ENCODE measurements at regions not wholly inside any gene's neighbourhood (a gene's known extent, or its start where the extent isn't known, plus 50 kb on each side); places are given as distances from the start of the nearest gene placed in this dataset.

GRCh38 chr7:17103984-17104383, 194.5 kb upstream of the AHR start:
- Histone ChIP-seq H3K27ac (ENCODE audit: low read length) (no peak overlapping the region), H3K9me3 (ENCODE audit: low read length) (no peaks in the 10 kb centered on the region), H3K27me3 (ENCODE audit: insufficient read depth, low read depth, low read length) (no peaks in the 10 kb centered on the region), H3K36me3 (ENCODE audit: insufficient read depth, low read length) (no peaks in the 10 kb centered on the region), H4K20me1 (ENCODE audit: insufficient read depth) (no peaks in the 10 kb centered on the region), H3K9me2 (ENCODE audit: insufficient read depth, low read length) (no peaks in the 10 kb centered on the region), H3K4me2 (ENCODE audit: low read length) (no peak overlapping the region), H3F3A (ENCODE audit: insufficient read depth, low read length, poor library complexity, severe bottlenecking) (no peaks in the 10 kb centered on the region), H2AFZ (ENCODE audit: low read depth, low read length) (no peak overlapping the region), H3K4me3 (ENCODE audit: low read length) (no peak overlapping the region), H3K9ac (ENCODE audit: low read length) (no peak overlapping the region), H3K79me2 (replicated peaks; ENCODE audit: insufficient read depth, low read length) (no peaks in the 10 kb centered on the region)
- TF ChIP-seq SMC3 (conservative IDR thresholded peaks at IDR 0.05; ENCODE audit: poor library complexity) (no peak), CTCF (IDR thresholded peaks at IDR 0.05; ENCODE audit: poor library complexity, severe bottlenecking) (no peak), POLR2AphosphoS5 (IDR thresholded peaks at IDR 0.05) (no peak), REST (IDR thresholded peaks at IDR 0.05; ENCODE audit: borderline replicate concordance) (no peak), RAD21 (conservative IDR thresholded peaks at IDR 0.05) (no peak), MXI1 (conservative IDR thresholded peaks at IDR 0.05; ENCODE audit: poor library complexity, severe bottlenecking) (no peak), EZH2 (IDR thresholded peaks at IDR 0.05; ENCODE audit: borderline replicate concordance, insufficient read depth, low read length, poor library complexity, severe bottlenecking) (no peak), TAF1 (IDR thresholded peaks at IDR 0.05; ENCODE audit: low read depth) (no peak), EP300 (conservative IDR thresholded peaks at IDR 0.05; ENCODE audit: poor library complexity, severe bottlenecking) (no peak)

- no peak overlapping the region for H3K4me2 ChIP-seq (ENCODE audit: low read length)
- no peaks in the 10 kb centered on the region for H3K27me3 ChIP-seq (ENCODE audit: insufficient read depth, low read depth, low read length)
- H3K9ac ChIP-seq (ENCODE audit: low read length) = no peak overlapping the region
- H3K4me3 ChIP-seq (ENCODE audit: low read length) = no peak overlapping the region
- H3K9me3 ChIP-seq (ENCODE audit: low read length) = no peaks in the 10 kb centered on the region
- H3K27ac ChIP-seq (ENCODE audit: low read length) = no peak overlapping the region
- no peaks in the 10 kb centered on the region for H4K20me1 ChIP-seq (ENCODE audit: insufficient read depth)
- no peak overlapping the region for H2AFZ ChIP-seq (ENCODE audit: low read depth, low read length)
- no peaks in the 10 kb centered on the region for H3K9me2 ChIP-seq (ENCODE audit: insufficient read depth, low read length)
- no peaks in the 10 kb centered on the region for H3F3A ChIP-seq (ENCODE audit: insufficient read depth, low read length, poor library complexity, severe bottlenecking)
- H3K79me2 ChIP-seq (replicated peaks; ENCODE audit: insufficient read depth, low read length) = no peaks in the 10 kb centered on the region
- no peak for TF ChIP-seq POLR2AphosphoS5 (IDR thresholded peaks at IDR 0.05)
- no peaks in the 10 kb centered on the region for H3K36me3 ChIP-seq (ENCODE audit: insufficient read depth, low read length)
Measured at GRCh38 chr7:17104419-17104818, 194.0 kb upstream of the AHR start.

GRCh38 chr7:17105701-17106100, 192.8 kb upstream of the AHR start:
- H3K9ac ChIP-seq (ENCODE audit: low read length) = no peak overlapping the region
- no peak for TF ChIP-seq MXI1 (conservative IDR thresholded peaks at IDR 0.05; ENCODE audit: poor library complexity, severe bottlenecking)
- TF ChIP-seq CTCF (IDR thresholded peaks at IDR 0.05; ENCODE audit: poor library complexity, severe bottlenecking) = no peak
- H3K4me3 ChIP-seq (ENCODE audit: low read length) = no peak overlapping the region
- no peaks in the 10 kb centered on the region for H3K79me2 ChIP-seq (replicated peaks; ENCODE audit: insufficient read depth, low read length)
- no peak overlapping the region for H3K27ac ChIP-seq (ENCODE audit: low read length)
- H3K27me3 ChIP-seq (ENCODE audit: insufficient read depth, low read depth, low read length) = no peaks in the 10 kb centered on the region
- no peaks in the 10 kb centered on the region for H3K36me3 ChIP-seq (ENCODE audit: insufficient read depth, low read length)
- H3F3A ChIP-seq (ENCODE audit: insufficient read depth, low read length, poor library complexity, severe bottlenecking) = no peaks in the 10 kb centered on the region
- H3K4me2 ChIP-seq (ENCODE audit: low read length) = no peak overlapping the region
- H3K9me2 ChIP-seq (ENCODE audit: insufficient read depth, low read length) = no peaks in the 10 kb centered on the region
- no peaks in the 10 kb centered on the region for H3K9me3 ChIP-seq (ENCODE audit: low read length)
- H4K20me1 ChIP-seq (ENCODE audit: insufficient read depth) = no peaks in the 10 kb centered on the region
- H2AFZ ChIP-seq (ENCODE audit: low read depth, low read length) = no peak overlapping the region

Measured in neural cell (in vitro differentiated cells).